Loucy (cell line): ENCODE measurements at regions not wholly inside any gene's neighbourhood (a gene's known extent, or its start where the extent isn't known, plus 50 kb on each side); places are given as distances from the start of the nearest gene placed in this dataset.

Source experiments
- H2AFZ ChIP-seq: fragments of 200-600 bp; sonication (generic); 2 replicates; pipeline ENCODE4 v1.6.0; 2016; ENCODE audit warnings: antibody characterized with exemption, mild to moderate bottlenecking, low read length, moderate library complexity
- H3F3A ChIP-seq: fragments of 200-600 bp; 2 replicates; pipeline ENCODE4 v1.6.0; 2016; ENCODE audit warnings: antibody characterized with exemption, low read depth, mild to moderate bottlenecking
- H3K27me3 ChIP-seq: fragments of 200-600 bp; sonication (generic); 2 replicates; pipeline ENCODE4 v1.6.1; 2014; ENCODE audit warnings: low read length, mild to moderate bottlenecking; ENCODE audit not compliant: insufficient read depth, poor library complexity, severe bottlenecking
- H3K36me3 ChIP-seq: fragments of 200-600 bp; sonication (generic); 2 replicates; pipeline ENCODE4 v1.6.1; 2016; ENCODE audit warnings: low read length; ENCODE audit not compliant: insufficient read depth
- H3K4me1 ChIP-seq: fragments of 200-600 bp; sonication (generic); 2 replicates; pipeline ENCODE4 v1.5.1; 2014; ENCODE audit warnings: low read length, mild to moderate bottlenecking; ENCODE audit not compliant: insufficient read depth, poor library complexity, severe bottlenecking
- H3K4me2 ChIP-seq: fragments of 200-600 bp; sonication (generic); 2 replicates; pipeline ENCODE4 v1.6.0; 2014; ENCODE audit warnings: antibody characterized with exemption, low read length, low read depth, mild to moderate bottlenecking; ENCODE audit not compliant: poor library complexity, severe bottlenecking
- H3K4me3 ChIP-seq: fragments of 200-600 bp; sonication (generic); 2 replicates; pipeline ENCODE4 v1.5.1; 2014; ENCODE audit warnings: low read length, mild to moderate bottlenecking, mixed read lengths; ENCODE audit not compliant: poor library complexity, severe bottlenecking
- H3K79me2 ChIP-seq: fragments of 200-600 bp; sonication (generic); 2 replicates; pipeline ENCODE4 v1.6.1; 2014; ENCODE audit warnings: low read length; ENCODE audit not compliant: insufficient read depth
- H3K9ac ChIP-seq: fragments of 200-600 bp; sonication (generic); 2 replicates; pipeline ENCODE4 v1.6.0; 2014; ENCODE audit warnings: mild to moderate bottlenecking, low read depth, low read length, moderate library complexity; ENCODE audit not compliant: poor library complexity, severe bottlenecking
- H3K9me2 ChIP-seq: fragments of 200-600 bp; sonication (generic); replicated peaks from 2 replicates; pipeline ENCODE4 v1.6.1; 2016; ENCODE audit warnings: low read depth, low read length, mixed read lengths
- H3K9me3 ChIP-seq: fragments of 200-600 bp; sonication (generic); 2 replicates; pipeline ENCODE4 v1.6.1; 2014; ENCODE audit warnings: mild to moderate bottlenecking, antibody characterized with exemption, low read length, low read depth; ENCODE audit not compliant: insufficient read depth
- H4K20me1 ChIP-seq: fragments of 200-600 bp; sonication (generic); 2 replicates; pipeline ENCODE4 v1.6.0; 2014; ENCODE audit warnings: antibody characterized with exemption, low read length, mild to moderate bottlenecking; ENCODE audit not compliant: insufficient read depth, poor library complexity, severe bottlenecking
- EZH2phosphoT487 ChIP-seq: fragments of 200-600 bp; IDR thresholded peaks from 2 replicates; pipeline ENCODE4 v1.6.1; 2018; ENCODE audit warnings: antibody characterized with exemption, mild to moderate bottlenecking, moderate library complexity, borderline replicate concordance
- TF ChIP-seq, protein P1 (sequence below): fragments of 200-600 bp; sonication (generic); conservative IDR thresholded peaks from 2 replicates; pipeline ENCODE4 v1.5.1; 2014; ENCODE audit warnings: mild to moderate bottlenecking, antibody characterized with exemption, low read length

DNA sequence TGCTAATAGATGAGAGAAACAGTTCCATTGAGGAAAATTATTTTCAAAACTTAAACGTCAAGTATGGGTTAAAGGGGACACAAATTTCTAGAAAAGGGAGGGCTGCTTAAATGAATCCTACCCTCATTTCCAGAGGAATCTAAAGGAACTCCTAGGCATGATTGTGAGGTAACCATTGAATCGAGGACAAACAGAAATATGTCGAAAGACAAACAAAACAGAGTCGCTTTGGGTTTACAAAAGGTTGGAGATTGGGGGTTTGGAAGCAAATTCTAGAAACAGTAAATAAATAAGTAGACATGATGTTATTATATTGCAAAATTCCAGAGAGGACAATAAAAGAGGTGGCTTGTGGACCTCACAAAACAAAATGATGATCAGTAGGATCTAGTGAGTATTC lies 173.1 kb downstream of the FTCDNL1 start:
- Histone ChIP-seq H3K9ac (no peak overlapping the region), H3K27me3 (no peaks in the 10 kb centered on the region), H3K9me2 (no peaks in the 10 kb centered on the region), H3K4me2 (no peak overlapping the region), H2AFZ (no peak overlapping the region), H3F3A (no peaks in the 10 kb centered on the region), H3K4me3 (no peak overlapping the region), H3K79me2 (no peaks in the 10 kb centered on the region), H3K4me1 (no peaks in the 10 kb centered on the region), H3K36me3 (no peaks in the 10 kb centered on the region), H3K9me3 (no peaks in the 10 kb centered on the region), H4K20me1 (no peaks in the 10 kb centered on the region)
- TF ChIP-seq, protein P1, sequence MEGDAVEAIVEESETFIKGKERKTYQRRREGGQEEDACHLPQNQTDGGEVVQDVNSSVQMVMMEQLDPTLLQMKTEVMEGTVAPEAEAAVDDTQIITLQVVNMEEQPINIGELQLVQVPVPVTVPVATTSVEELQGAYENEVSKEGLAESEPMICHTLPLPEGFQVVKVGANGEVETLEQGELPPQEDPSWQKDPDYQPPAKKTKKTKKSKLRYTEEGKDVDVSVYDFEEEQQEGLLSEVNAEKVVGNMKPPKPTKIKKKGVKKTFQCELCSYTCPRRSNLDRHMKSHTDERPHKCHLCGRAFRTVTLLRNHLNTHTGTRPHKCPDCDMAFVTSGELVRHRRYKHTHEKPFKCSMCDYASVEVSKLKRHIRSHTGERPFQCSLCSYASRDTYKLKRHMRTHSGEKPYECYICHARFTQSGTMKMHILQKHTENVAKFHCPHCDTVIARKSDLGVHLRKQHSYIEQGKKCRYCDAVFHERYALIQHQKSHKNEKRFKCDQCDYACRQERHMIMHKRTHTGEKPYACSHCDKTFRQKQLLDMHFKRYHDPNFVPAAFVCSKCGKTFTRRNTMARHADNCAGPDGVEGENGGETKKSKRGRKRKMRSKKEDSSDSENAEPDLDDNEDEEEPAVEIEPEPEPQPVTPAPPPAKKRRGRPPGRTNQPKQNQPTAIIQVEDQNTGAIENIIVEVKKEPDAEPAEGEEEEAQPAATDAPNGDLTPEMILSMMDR: no peak

DNA sequence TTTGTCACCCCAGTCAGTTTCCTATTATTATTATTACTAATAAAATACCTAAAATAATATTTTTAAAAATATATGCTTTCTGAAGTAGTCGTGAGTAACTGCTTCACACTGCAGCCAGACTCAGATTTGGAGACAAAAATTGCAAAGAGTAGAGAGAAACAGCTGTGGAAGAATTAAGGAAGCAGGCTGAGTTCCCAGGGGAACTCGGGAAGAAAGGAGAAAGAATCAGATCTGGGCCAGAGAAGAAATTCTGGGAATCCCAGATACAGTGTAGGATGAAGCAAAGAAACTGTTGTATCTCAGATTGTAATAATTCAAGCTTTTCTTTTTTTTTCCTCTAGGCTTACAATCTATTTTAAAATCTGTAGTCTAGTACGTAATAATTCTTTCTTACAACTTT lies 182.3 kb downstream of the FTCDNL1 start:
- no peak for TF ChIP-seq EZH2phosphoT487
- no peak overlapping the region for H3K9ac ChIP-seq

DNA sequence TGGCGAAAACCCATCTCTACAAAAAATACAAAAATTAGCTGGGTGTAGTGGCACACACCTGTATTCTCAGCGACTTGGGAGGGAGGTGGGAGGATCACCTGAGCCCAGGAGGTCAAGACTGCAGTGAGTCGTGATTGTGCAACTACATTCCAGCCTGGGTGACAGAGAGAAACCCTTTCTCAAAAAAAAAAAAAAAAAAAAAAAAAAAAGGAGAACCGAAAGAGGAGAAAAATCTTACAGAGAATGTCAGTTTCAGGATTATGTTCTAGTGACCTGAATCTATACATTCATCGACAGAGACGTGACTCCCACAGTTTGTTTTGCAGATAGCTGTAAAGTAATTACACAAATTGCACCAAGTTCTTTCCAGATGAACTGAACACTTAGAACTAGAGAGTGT lies 187.8 kb downstream of the FTCDNL1 start:
- no peak overlapping the region for H3K9ac ChIP-seq
- TF ChIP-seq EZH2phosphoT487: no peak
- no peaks in the 10 kb centered on the region for H3K36me3 ChIP-seq
- no peaks in the 10 kb centered on the region for H3K9me3 ChIP-seq
- H3F3A ChIP-seq: no peaks in the 10 kb centered on the region
- H3K79me2 ChIP-seq: no peaks in the 10 kb centered on the region
- no peaks in the 10 kb centered on the region for H3K4me1 ChIP-seq
- no peak overlapping the region for H3K4me2 ChIP-seq
- H2AFZ ChIP-seq: no peak overlapping the region
- no peak overlapping the region for H3K4me3 ChIP-seq
- no peaks in the 10 kb centered on the region for H3K9me2 ChIP-seq
- H3K27me3 ChIP-seq: no peaks in the 10 kb centered on the region
- no peaks in the 10 kb centered on the region for H4K20me1 ChIP-seq

More for the DNA sequence above, 182.3 kb downstream of the FTCDNL1 start:
- no peaks in the 10 kb centered on the region for H3K9me3 ChIP-seq
- H3K9me2 ChIP-seq: no peaks in the 10 kb centered on the region
- no peak overlapping the region for H2AFZ ChIP-seq
- no peaks in the 10 kb centered on the region for H4K20me1 ChIP-seq
- H3F3A ChIP-seq: no peaks in the 10 kb centered on the region
- H3K36me3 ChIP-seq: no peaks in the 10 kb centered on the region
- no peaks in the 10 kb centered on the region for H3K79me2 ChIP-seq
- H3K4me3 ChIP-seq: no peak overlapping the region
- no peaks in the 10 kb centered on the region for H3K4me1 ChIP-seq
- H3K4me2 ChIP-seq: no peak overlapping the region
- H3K27me3 ChIP-seq: no peaks in the 10 kb centered on the region

DNA sequence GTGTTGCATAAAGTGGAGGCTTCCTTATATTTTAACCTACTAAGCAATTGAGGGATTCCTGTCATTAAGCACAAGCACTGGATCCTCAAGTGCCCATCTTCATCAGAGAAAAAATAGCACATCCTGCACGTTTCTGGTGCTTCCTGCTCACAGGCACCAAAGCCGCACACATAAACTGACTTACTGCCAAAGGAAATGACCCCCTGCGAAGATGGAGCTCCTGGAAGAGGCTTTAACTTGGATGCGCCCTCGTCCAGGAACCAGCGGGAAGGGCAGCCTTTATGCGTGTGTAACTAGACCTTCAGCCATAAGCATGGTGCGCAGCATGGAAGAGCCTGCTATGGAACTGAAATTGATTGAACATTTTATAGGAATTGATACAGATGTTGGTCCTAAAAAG lies 188.7 kb downstream of the FTCDNL1 start:
- Histone ChIP-seq H3K9me3 (no peaks in the 10 kb centered on the region), H3K79me2 (no peaks in the 10 kb centered on the region), H3K9ac (no peak overlapping the region), H3K4me1 (no peaks in the 10 kb centered on the region), H3K4me2 (no peak overlapping the region), H3K4me3 (no peak overlapping the region), H3K36me3 (no peaks in the 10 kb centered on the region), H3K27me3 (no peaks in the 10 kb centered on the region), H4K20me1 (no peaks in the 10 kb centered on the region), H2AFZ (no peak overlapping the region), H3K9me2 (no peaks in the 10 kb centered on the region), H3F3A (no peaks in the 10 kb centered on the region)
- no peak for TF ChIP-seq EZH2phosphoT487
- TF ChIP-seq, protein P1: no peak
